ENCODE measurements at regions not wholly inside any gene's neighbourhood (a gene's known extent, or its start where the extent isn't known, plus 50 kb on each side); places are given as distances from the start of the nearest gene placed in this dataset.

GRCh38 chr2:48175656-48176055 is 138.8 kb upstream of the FOXN2 start:
- peaks cover 12% of the 10 kb centered on the region for H3K36me3 Mint-ChIP-seq (ENCODE audit: unreplicated experiment)
- H3K27me3 Mint-ChIP-seq (ENCODE audit: unreplicated experiment): no peaks in the 10 kb centered on the region
- H3K4me3 Mint-ChIP-seq (ENCODE audit: unreplicated experiment): no peak overlapping the region
- TF ChIP-seq, protein P1, sequence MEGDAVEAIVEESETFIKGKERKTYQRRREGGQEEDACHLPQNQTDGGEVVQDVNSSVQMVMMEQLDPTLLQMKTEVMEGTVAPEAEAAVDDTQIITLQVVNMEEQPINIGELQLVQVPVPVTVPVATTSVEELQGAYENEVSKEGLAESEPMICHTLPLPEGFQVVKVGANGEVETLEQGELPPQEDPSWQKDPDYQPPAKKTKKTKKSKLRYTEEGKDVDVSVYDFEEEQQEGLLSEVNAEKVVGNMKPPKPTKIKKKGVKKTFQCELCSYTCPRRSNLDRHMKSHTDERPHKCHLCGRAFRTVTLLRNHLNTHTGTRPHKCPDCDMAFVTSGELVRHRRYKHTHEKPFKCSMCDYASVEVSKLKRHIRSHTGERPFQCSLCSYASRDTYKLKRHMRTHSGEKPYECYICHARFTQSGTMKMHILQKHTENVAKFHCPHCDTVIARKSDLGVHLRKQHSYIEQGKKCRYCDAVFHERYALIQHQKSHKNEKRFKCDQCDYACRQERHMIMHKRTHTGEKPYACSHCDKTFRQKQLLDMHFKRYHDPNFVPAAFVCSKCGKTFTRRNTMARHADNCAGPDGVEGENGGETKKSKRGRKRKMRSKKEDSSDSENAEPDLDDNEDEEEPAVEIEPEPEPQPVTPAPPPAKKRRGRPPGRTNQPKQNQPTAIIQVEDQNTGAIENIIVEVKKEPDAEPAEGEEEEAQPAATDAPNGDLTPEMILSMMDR (IDR thresholded peaks at IDR 0.05; ENCODE audit: partially characterized antibody, unreplicated experiment): no peak
- no peak for DNase-seq
- H3K27ac Mint-ChIP-seq (ENCODE audit: unreplicated experiment): no peak overlapping the region
- peaks cover 2% of the 10 kb centered on the region for H3K4me1 Mint-ChIP-seq (ENCODE audit: low read depth, unreplicated experiment)
- H3K9me3 Mint-ChIP-seq (ENCODE audit: unreplicated experiment): no peaks in the 10 kb centered on the region

- H3K4me1 Mint-ChIP-seq (ENCODE audit: low read depth, unreplicated experiment): peaks cover 10% of the 10 kb centered on the region
- no peaks in the 10 kb centered on the region for H3K9me3 Mint-ChIP-seq (ENCODE audit: unreplicated experiment)
- DNase-seq: no peak
- TF ChIP-seq, protein P1 (IDR thresholded peaks at IDR 0.05; ENCODE audit: partially characterized antibody, unreplicated experiment): no peak
- no peak overlapping the region for H3K27ac Mint-ChIP-seq (ENCODE audit: unreplicated experiment)
- no peak overlapping the region for H3K4me3 Mint-ChIP-seq (ENCODE audit: unreplicated experiment)
- H3K27me3 Mint-ChIP-seq (ENCODE audit: unreplicated experiment): no peaks in the 10 kb centered on the region
- peaks cover 12% of the 10 kb centered on the region for H3K36me3 Mint-ChIP-seq (ENCODE audit: unreplicated experiment)
Observed at GRCh38 chr2:48176876-48177275, 137.6 kb upstream of the FOXN2 start.

DNA sequence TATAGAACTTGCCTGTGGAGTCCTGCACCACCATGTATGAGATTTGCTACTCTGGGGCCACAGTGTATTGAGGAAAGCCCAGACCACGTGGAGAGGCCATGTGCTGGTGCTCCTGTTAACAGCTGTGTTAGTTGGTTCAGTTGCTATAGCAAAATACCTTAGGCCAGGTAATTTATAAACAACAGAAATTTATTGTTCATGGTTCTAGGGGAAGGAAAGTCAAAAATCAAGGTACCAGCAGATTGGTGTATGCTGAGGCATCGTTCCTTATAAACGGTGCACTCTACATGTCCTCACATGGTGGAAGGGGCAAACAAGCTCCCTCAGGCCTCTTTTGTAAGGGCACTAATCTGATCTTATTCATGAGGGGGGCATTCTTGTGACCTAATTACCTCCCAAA is 135.9 kb upstream of the FOXN2 start:
- peaks cover 12% of the 10 kb centered on the region for H3K36me3 Mint-ChIP-seq (ENCODE audit: unreplicated experiment)

DNA sequence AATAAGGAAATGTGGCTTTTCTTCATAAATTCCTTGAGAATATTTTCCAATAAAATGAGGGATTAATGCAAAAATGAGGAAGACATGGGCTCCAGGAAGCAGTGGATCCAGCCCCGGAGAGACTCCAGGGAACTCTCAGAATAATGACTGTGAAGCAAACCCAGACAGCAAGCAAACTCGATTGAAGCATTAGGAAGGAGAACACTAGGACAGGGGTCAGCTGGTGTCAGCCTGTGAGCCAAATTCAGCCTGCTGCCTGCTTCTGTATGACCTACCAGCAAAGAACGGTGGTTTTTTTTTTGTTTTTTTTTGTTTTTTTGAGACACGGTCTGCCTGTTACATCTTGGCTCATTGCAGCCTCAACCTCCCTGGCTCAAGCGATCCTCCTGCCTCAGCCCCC is 133.9 kb upstream of the FOXN2 start:
- peak overlapping the region; percentile 62 for H3K27ac Mint-ChIP-seq (ENCODE audit: unreplicated experiment)

More for the DNA sequence above, 135.9 kb upstream of the FOXN2 start:
- peaks cover 3% of the 10 kb centered on the region for H3K9me3 Mint-ChIP-seq (ENCODE audit: unreplicated experiment)
- H3K27me3 Mint-ChIP-seq (ENCODE audit: unreplicated experiment): peaks cover 7% of the 10 kb centered on the region
- no peak for DNase-seq
- H3K27ac Mint-ChIP-seq (ENCODE audit: unreplicated experiment): no peak overlapping the region
- H3K4me3 Mint-ChIP-seq (ENCODE audit: unreplicated experiment): no peak overlapping the region
- peaks cover 17% of the 10 kb centered on the region for H3K4me1 Mint-ChIP-seq (ENCODE audit: low read depth, unreplicated experiment)
- TF ChIP-seq, protein P1 (IDR thresholded peaks at IDR 0.05; ENCODE audit: partially characterized antibody, unreplicated experiment): no peak

DNA sequence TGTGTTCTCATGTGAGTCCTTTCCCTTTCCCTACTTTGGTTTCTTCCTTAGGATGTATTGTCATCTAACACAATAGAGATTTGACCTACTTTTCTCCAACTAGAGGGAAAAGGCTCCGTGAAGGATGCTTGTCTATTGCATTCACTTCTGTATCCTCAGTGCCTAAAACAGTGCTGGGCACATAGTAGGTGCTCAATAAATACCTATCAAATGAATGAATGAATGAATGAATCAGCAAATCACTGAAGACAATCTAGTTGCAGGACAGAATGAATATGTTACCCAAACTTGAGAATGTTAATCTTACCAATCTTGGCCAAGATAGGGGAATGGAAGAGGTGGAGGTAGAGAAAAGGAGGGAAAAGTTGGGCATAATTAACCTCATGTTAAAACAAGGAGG is 131.2 kb upstream of the FOXN2 start:
- Mint-ChIP-seq H3K9me3 (ENCODE audit: unreplicated experiment) (peaks cover 7% of the 10 kb centered on the region), H3K4me1 (ENCODE audit: low read depth, unreplicated experiment) (peaks cover 31% of the 10 kb centered on the region), H3K36me3 (ENCODE audit: unreplicated experiment) (no peaks in the 10 kb centered on the region), H3K4me3 (ENCODE audit: unreplicated experiment) (no peak overlapping the region), H3K27ac (ENCODE audit: unreplicated experiment) (peak overlapping the region; percentile 69), H3K27me3 (ENCODE audit: unreplicated experiment) (peaks cover 7% of the 10 kb centered on the region)
- no peak for DNase-seq
- TF ChIP-seq, protein P1 (IDR thresholded peaks at IDR 0.05; ENCODE audit: partially characterized antibody, unreplicated experiment): no peak

More for the DNA sequence above, 133.9 kb upstream of the FOXN2 start:
- H3K4me3 Mint-ChIP-seq (ENCODE audit: unreplicated experiment): no peak overlapping the region
- peaks cover 7% of the 10 kb centered on the region for H3K27me3 Mint-ChIP-seq (ENCODE audit: unreplicated experiment)
- peaks cover 7% of the 10 kb centered on the region for H3K9me3 Mint-ChIP-seq (ENCODE audit: unreplicated experiment)
- TF ChIP-seq, protein P1 (IDR thresholded peaks at IDR 0.05; ENCODE audit: partially characterized antibody, unreplicated experiment): no peak
- DNase-seq: peak; percentile 28
- H3K36me3 Mint-ChIP-seq (ENCODE audit: unreplicated experiment): peaks cover 7% of the 10 kb centered on the region
- H3K4me1 Mint-ChIP-seq (ENCODE audit: low read depth, unreplicated experiment): peaks cover 28% of the 10 kb centered on the region
